Fibroblast of the conjunctiva (primary cell): ENCODE measurements at regions not wholly inside any gene's neighbourhood (a gene's known extent, or its start where the extent isn't known, plus 50 kb on each side); places are given as distances from the start of the nearest gene placed in this dataset.
"Not testable (repeated sequence)": the region's sequence is repeated elsewhere in the genome, so short reads cannot be mapped to it uniquely, and the experiment has no call there.

Experiments used
- DNase-seq: peaks from one replicate; pipeline ENCODE4 v3.0.0-alpha.2; 2010; ENCODE audit warnings: low read depth

GRCh38 chr3:153552887-153553604 lies 391.0 kb downstream of the RAP2B start:
- no peak for DNase-seq

- DNase-seq = no peak
Observed at GRCh38 chr3:153553605-153553945, 391.5 kb downstream of the RAP2B start.

- no peak for DNase-seq
Observed at GRCh38 chr3:153555919-153556318, 393.9 kb downstream of the RAP2B start.

GRCh38 chr3:153559366-153559765 lies 397.3 kb downstream of the RAP2B start:
- DNase-seq = not testable (repeated sequence)

GRCh38 chr3:153567011-153567410 lies 405.0 kb downstream of the RAP2B start:
- DNase-seq = no peak

- DNase-seq = no peak
Observed at GRCh38 chr3:153567556-153567955, 405.5 kb downstream of the RAP2B start.

GRCh38 chr3:153570481-153570880 lies 408.5 kb downstream of the RAP2B start:
- DNase-seq = not testable (repeated sequence)

GRCh38 chr3:153572165-153572564 lies 410.1 kb downstream of the RAP2B start:
- DNase-seq = no peak

- no peak for DNase-seq
Observed at GRCh38 chr3:153572654-153573053, 410.6 kb downstream of the RAP2B start.

GRCh38 chr3:153573481-153573880 lies 411.5 kb downstream of the RAP2B start:
- no peak for DNase-seq

- DNase-seq = peak; percentile 10
Observed at GRCh38 chr3:153574445-153574844, 412.4 kb downstream of the RAP2B start.

- no peak for DNase-seq
Observed at GRCh38 chr3:153577059-153577736, 415.2 kb downstream of the RAP2B start.

GRCh38 chr3:153578046-153578445 lies 416.0 kb downstream of the RAP2B start:
- DNase-seq = no peak

GRCh38 chr3:153590051-153590450 lies 428.0 kb downstream of the RAP2B start:
- no peak for DNase-seq

GRCh38 chr3:153591561-153592245 lies 429.7 kb downstream of the RAP2B start:
- no peak for DNase-seq

GRCh38 chr3:153595186-153595815 lies 433.3 kb downstream of the RAP2B start:
- no peak for DNase-seq

- no peak for DNase-seq
Observed at GRCh38 chr3:153596401-153596800, 434.4 kb downstream of the RAP2B start.

- peak; percentile 70 for DNase-seq
Observed at GRCh38 chr3:153599685-153600084, 437.7 kb downstream of the RAP2B start.

- no peak for DNase-seq
Observed at GRCh38 chr3:153600896-153601295, 438.9 kb downstream of the RAP2B start.

GRCh38 chr3:153601374-153601853 lies 439.4 kb downstream of the RAP2B start:
- DNase-seq = no peak

- no peak for DNase-seq
Observed at GRCh38 chr3:153602801-153603200, 440.8 kb downstream of the RAP2B start.

GRCh38 chr3:153614140-153614539 lies 452.1 kb downstream of the RAP2B start:
- no peak for DNase-seq

GRCh38 chr3:153614563-153614962 lies 452.5 kb downstream of the RAP2B start:
- DNase-seq = peak; percentile 71
